Esophagus muscularis mucosa (tissue), 4 donors: ENCODE measurements at regions not wholly inside any gene's neighbourhood (a gene's known extent, or its start where the extent isn't known, plus 50 kb on each side); places are given as distances from the start of the nearest gene placed in this dataset.

ENCODE experiments used
- EP300 ChIP-seq: sonication (generic); formaldehyde crosslinking; IDR thresholded peaks from one replicate; pipeline ENCODE4 v1.6.1; 2017; ENCODE audit warnings: antibody characterized with exemption
- POLR2A ChIP-seq: fragments of 450-650 bp; IDR thresholded peaks from one replicate; pipeline ENCODE4 v1.6.1; 2017; ENCODE audit warnings: antibody characterized with exemption, moderate library complexity, mild to moderate bottlenecking, low read depth
- POLR2AphosphoS5 ChIP-seq, 2 donors: sonication (generic); formaldehyde crosslinking; IDR thresholded peaks; one replicate each; pipeline ENCODE4 v1.6.1; 2017; ENCODE audit warnings: antibody characterized with exemption in 2 of 2
- TF ChIP-seq, protein P1 (sequence below), 3 experiments: fragments of 200-600 bp in 2 of 3; fragments of 450-650 bp in 1 of 3; sonication (generic) in 2 of 3; IDR thresholded peaks; one replicate each; pipeline ENCODE4 v1.5.1; 2017 to 2019; ENCODE audit warnings: antibody characterized with exemption in 3 of 3, mild to moderate bottlenecking in 2 of 3, moderate library complexity in 1 of 3

DNA sequence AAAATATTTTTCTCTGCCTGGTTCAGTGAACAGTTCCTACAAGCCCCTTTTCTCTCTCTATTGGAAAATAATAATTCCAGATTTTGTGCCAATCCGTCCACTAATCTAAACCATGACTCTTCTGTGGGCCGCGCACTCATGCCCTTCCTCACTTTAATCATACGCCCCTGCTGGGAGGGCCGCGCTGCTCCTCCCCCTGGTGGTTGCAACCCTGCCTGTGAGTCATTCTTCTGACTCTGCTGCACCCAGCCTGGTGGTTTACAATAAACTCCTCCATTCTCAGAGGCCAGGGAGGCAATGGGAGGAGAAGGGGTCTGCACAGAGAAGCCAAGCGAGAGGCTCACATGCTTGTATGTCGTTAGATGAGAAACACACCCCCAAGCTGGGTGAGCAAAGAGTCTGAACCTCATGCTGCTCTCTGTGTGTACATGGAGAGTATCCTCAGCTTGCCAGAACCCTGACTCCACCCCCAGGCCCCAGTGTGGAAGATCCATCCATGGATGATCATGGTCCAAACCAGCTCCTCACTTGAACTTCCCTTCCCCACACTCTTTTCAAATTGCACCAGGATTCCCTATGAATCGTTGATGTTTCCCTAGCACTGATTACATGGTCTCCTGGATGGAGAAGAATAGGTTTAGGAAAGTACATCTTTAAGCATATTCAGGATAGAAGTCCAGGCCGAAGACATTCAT is 228.9 kb downstream of the ANKRD30B start:
- TF ChIP-seq, protein P1, sequence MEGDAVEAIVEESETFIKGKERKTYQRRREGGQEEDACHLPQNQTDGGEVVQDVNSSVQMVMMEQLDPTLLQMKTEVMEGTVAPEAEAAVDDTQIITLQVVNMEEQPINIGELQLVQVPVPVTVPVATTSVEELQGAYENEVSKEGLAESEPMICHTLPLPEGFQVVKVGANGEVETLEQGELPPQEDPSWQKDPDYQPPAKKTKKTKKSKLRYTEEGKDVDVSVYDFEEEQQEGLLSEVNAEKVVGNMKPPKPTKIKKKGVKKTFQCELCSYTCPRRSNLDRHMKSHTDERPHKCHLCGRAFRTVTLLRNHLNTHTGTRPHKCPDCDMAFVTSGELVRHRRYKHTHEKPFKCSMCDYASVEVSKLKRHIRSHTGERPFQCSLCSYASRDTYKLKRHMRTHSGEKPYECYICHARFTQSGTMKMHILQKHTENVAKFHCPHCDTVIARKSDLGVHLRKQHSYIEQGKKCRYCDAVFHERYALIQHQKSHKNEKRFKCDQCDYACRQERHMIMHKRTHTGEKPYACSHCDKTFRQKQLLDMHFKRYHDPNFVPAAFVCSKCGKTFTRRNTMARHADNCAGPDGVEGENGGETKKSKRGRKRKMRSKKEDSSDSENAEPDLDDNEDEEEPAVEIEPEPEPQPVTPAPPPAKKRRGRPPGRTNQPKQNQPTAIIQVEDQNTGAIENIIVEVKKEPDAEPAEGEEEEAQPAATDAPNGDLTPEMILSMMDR (IDR thresholded peaks at IDR 0.05): no peak
- TF ChIP-seq POLR2AphosphoS5 (IDR thresholded peaks at IDR 0.05) (no peak), EP300 (no peak), POLR2A (no peak)
